GM23338 (cell line): ENCODE measurements at regions not wholly inside any gene's neighbourhood (a gene's known extent, or its start where the extent isn't known, plus 50 kb on each side); places are given as distances from the start of the nearest gene placed in this dataset.

Experiments
- ATAC-seq: fragments of 200-7000 bp; cut with Tn5 transposase; 3 replicates; pipeline ENCODE4 v1.9.1; 2020
- DNase-seq: peaks from one replicate; pipeline ENCODE4 v3.0.0-alpha.2; 2015; ENCODE audit warnings: low spot score
- H2AFZ ChIP-seq: fragments of 200-600 bp; sonication (generic); 2 replicates; pipeline ENCODE4 v1.8.0; 2016; ENCODE audit warnings: antibody characterized with exemption, mild to moderate bottlenecking, moderate library complexity
- H3F3A ChIP-seq: fragments of 200-600 bp; sonication (generic); replicated peaks from 2 replicates; pipeline ENCODE4 v1.8.0; 2017; ENCODE audit warnings: antibody characterized with exemption, mixed run types, low read depth
- H3K27ac ChIP-seq: fragments of 200-600 bp; sonication (generic); 2 replicates; pipeline ENCODE4 v1.6.1; 2016; ENCODE audit warnings: low read depth
- H3K27me3 ChIP-seq: fragments of 200-600 bp; sonication (generic); 2 replicates; pipeline ENCODE4 v1.8.0; 2016; ENCODE audit warnings: mild to moderate bottlenecking, mixed run types, moderate library complexity; ENCODE audit not compliant: insufficient read depth
- H3K36me3 ChIP-seq: fragments of 200-600 bp; sonication (generic); 2 replicates; pipeline ENCODE4 v1.8.0; 2016; ENCODE audit warnings: mild to moderate bottlenecking; ENCODE audit not compliant: insufficient read depth
- H3K4me1 ChIP-seq: fragments of 200-600 bp; sonication (generic); 2 replicates; pipeline ENCODE4 v1.8.0; 2016; ENCODE audit warnings: mild to moderate bottlenecking, moderate library complexity; ENCODE audit not compliant: insufficient read depth
- H3K4me2 ChIP-seq: fragments of 200-600 bp; sonication (generic); 2 replicates; pipeline ENCODE4 v1.7.1; 2017; ENCODE audit warnings: mixed run types
- H3K4me3 ChIP-seq: fragments of 200-600 bp; sonication (generic); 2 replicates; pipeline ENCODE4 v1.6.1; 2016; ENCODE audit warnings: mixed run types
- H3K79me2 ChIP-seq: fragments of 200-600 bp; sonication (generic); replicated peaks from 2 replicates; pipeline ENCODE4 v1.8.0; 2017; ENCODE audit warnings: mild to moderate bottlenecking; ENCODE audit not compliant: insufficient read depth
- H3K9me2 ChIP-seq: fragments of 200-600 bp; sonication (generic); 2 replicates; pipeline ENCODE4 v1.8.0; 2017; ENCODE audit not compliant: insufficient read depth
- H4K20me1 ChIP-seq: fragments of 200-600 bp; sonication (generic); replicated peaks from 2 replicates; pipeline ENCODE4 v1.8.0; 2017; ENCODE audit warnings: mild to moderate bottlenecking; ENCODE audit not compliant: insufficient read depth
- H3K27ac Mint-ChIP-seq: 2 replicates; pipeline ENCODE4 v1.8.0; 2020; ENCODE audit warnings: inconsistent platforms, mild to moderate bottlenecking, moderate library complexity, mixed read lengths
- H3K27me3 Mint-ChIP-seq: 3 replicates; pipeline ENCODE4 v1.8.0; 2022; ENCODE audit warnings: low read depth, mild to moderate bottlenecking, moderate library complexity, mixed read lengths, inconsistent platforms; ENCODE audit not compliant: insufficient read depth, poor library complexity
- H3K36me3 Mint-ChIP-seq: 3 replicates; pipeline ENCODE4 v1.8.0; 2021; ENCODE audit warnings: low read depth, mild to moderate bottlenecking, inconsistent platforms, moderate library complexity, mixed read lengths
- H3K4me1 Mint-ChIP-seq: 3 replicates; pipeline ENCODE4 v1.8.0; 2020; ENCODE audit warnings: mild to moderate bottlenecking, inconsistent platforms, mixed read lengths
- H3K4me3 Mint-ChIP-seq: 3 replicates; pipeline ENCODE4 v1.8.0; 2021; ENCODE audit warnings: moderate library complexity, mild to moderate bottlenecking, inconsistent platforms, mixed read lengths
- H3K9me3 Mint-ChIP-seq: 3 replicates; pipeline ENCODE4 v1.8.0; 2020; ENCODE audit warnings: moderate library complexity, mild to moderate bottlenecking, inconsistent platforms, mixed read lengths
- CREB1 ChIP-seq: fragments of 250-450 bp; sonication (Bioruptor Pico); IDR thresholded peaks from 2 replicates; pipeline ENCODE4 v1.5.0; 2020; ENCODE audit warnings: low read depth, mild to moderate bottlenecking, moderate library complexity
- CTCF ChIP-seq, 2 experiments: fragments of 200-600 bp in 1 of 2; sonication (generic) in 1 of 2; conservative IDR thresholded peaks; 2 replicates each; pipeline versions ENCODE4 v1.5.1 to v1.6.1; 2016 to 2017; ENCODE audit warnings: antibody characterized with exemption in 2 of 2, low read depth in 2 of 2, mild to moderate bottlenecking in 2 of 2, moderate library complexity in 1 of 2
- EZH2 ChIP-seq: fragments of 200-600 bp; sonication (generic); IDR thresholded peaks from one replicate; pipeline ENCODE4 v1.8.0; 2017; ENCODE audit warnings: antibody characterized with exemption, mild to moderate bottlenecking, low read depth; ENCODE audit not compliant: unreplicated experiment
- EZH2phosphoT487 ChIP-seq: fragments of 200-600 bp; sonication (generic); IDR thresholded peaks from one replicate; pipeline ENCODE4 v1.8.1; 2018; ENCODE audit warnings: antibody characterized with exemption; ENCODE audit not compliant: unreplicated experiment
- NANOG ChIP-seq: IDR thresholded peaks from 2 replicates; pipeline ENCODE4 v1.6.1; 2016; ENCODE audit warnings: antibody characterized with exemption, borderline replicate concordance
- ZNF114 ChIP-seq: fragments of 250-450 bp; sonication (Bioruptor Pico); IDR thresholded peaks from 2 replicates; pipeline ENCODE4 v1.5.0; 2020; ENCODE audit warnings: mild to moderate bottlenecking, moderate library complexity

DNA sequence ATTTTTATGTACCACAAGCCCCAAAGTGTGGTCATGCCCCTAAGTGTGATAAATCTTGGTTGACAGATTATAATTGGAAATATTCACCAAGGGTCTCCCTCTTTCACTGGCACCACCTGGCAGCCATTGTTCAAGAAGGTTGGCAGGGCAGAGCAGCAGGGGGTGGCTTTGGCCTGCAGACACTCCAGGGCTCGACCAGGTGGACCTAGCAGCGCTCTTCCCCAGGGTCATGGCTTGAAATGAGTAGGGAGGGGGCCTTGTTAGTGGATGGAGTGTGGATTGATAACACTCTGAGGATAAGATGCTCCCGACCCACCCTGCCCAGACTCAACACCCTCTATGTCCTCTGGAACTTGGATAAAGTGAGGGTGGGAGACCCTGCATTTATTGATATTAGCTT lies 58.2 kb upstream of the KLHL25 start (continued):
- TF ChIP-seq EZH2phosphoT487 (no peak), NANOG (no peak), CREB1 (CRISPR knock-in tag) (no peak), ZNF114 (CRISPR knock-in tag) (no peak)

GRCh38 chr15:85854345-85855097 lies 59.8 kb upstream of the KLHL25 start:
- H3K4me2 ChIP-seq, result 0 out of 2 replicates have a peak overlapping the region, but pooled peaks have one; percentile 34

DNA sequence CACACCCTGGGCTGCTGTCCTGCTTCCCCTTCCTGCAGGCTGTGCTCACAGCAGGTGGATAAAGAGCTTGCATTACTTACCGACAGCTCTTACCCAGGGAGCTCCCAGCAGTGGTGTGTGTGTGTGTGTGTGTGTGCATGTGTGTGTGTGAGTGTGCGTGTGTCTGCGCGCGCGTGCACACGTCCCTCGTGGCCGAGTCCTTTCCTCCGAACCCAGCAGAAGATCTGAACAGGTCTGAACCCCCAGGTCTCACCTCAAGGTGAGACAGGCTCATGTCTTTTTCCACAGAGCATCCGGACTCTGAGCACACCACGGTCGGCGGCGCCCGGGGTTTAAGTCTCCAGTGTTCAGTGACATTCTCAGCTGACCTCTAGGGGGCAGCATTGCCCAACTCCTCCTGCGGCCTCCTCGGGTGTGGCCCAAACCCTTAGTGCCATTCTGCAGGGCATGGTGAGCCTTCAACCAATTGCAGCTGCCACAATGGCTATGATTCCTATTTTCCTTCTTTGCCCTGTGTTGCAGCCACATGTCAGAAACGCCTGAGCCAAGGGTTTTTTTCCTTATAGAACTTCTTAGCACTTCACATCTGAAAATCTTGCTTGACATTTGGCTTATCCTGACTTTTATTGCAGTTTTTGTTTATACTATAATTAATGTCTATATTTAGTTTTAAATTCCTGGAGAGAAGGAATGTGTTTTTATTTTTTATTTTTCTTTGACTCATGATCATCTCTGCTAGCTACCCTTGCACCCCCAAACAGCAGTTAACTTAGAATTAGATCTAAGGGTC lies 64.1 kb upstream of the KLHL25 start:
- H3K27ac Mint-ChIP-seq, result no peak overlapping the region
- H2AFZ ChIP-seq, result peak overlapping the region; percentile 96
- no peaks in the 10 kb centered on the region for H3K9me3 Mint-ChIP-seq
- peak overlapping the region; percentile 60 for H3K4me3 ChIP-seq
- no peaks in the 10 kb centered on the region for H3K36me3 Mint-ChIP-seq
- no peaks in the 10 kb centered on the region for H3F3A ChIP-seq
- H4K20me1 ChIP-seq, result no peaks in the 10 kb centered on the region
- peak; percentile 93 for ATAC-seq
- no peaks in the 10 kb centered on the region for H3K27me3 ChIP-seq
- peaks cover 18% of the 10 kb centered on the region for H3K4me1 Mint-ChIP-seq
- TF ChIP-seq CTCF (conservative IDR thresholded peaks at IDR 0.05; ENCODE audit: low read depth in 2 of 2) (peak; percentile 83 to 86), NANOG (no peak)
- no peaks in the 10 kb centered on the region for H3K9me2 ChIP-seq
- peak overlapping the region; percentile 76 for H3K4me3 Mint-ChIP-seq
- H3K4me1 ChIP-seq, result peaks cover 4% of the 10 kb centered on the region; the same call in 1 of the 2 replicates
- H3K36me3 ChIP-seq, result no peaks in the 10 kb centered on the region
- H3K4me2 ChIP-seq, result peak overlapping the region; percentile 85
- H3K27me3 Mint-ChIP-seq, result peaks cover 13% of the 10 kb centered on the region
- no peak overlapping the region for H3K27ac ChIP-seq
- H3K79me2 ChIP-seq, result no peaks in the 10 kb centered on the region
- DNase-seq, result peak; percentile 93

More at GRCh38 chr15:85854345-85855097, 59.8 kb upstream of the KLHL25 start:
- Histone ChIP-seq H3K27ac (no peak overlapping the region), H3K36me3 (no peaks in the 10 kb centered on the region), H3F3A (no peaks in the 10 kb centered on the region), H3K27me3 (no peaks in the 10 kb centered on the region), H3K79me2 (no peaks in the 10 kb centered on the region), H3K4me1 (peaks cover 4% of the 10 kb centered on the region; the same call in 1 of the 2 replicates), H3K9me2 (no peaks in the 10 kb centered on the region), H2AFZ (no peak overlapping the region; the same call in 1 of the 2 replicates), H4K20me1 (no peaks in the 10 kb centered on the region), H3K4me3 (peak overlapping the region; percentile 37; the same call in 1 of the 2 replicates)
- Mint-ChIP-seq H3K27me3 (peaks cover 6% of the 10 kb centered on the region), H3K4me1 (peaks cover 12% of the 10 kb centered on the region), H3K36me3 (no peaks in the 10 kb centered on the region), H3K9me3 (no peaks in the 10 kb centered on the region), H3K27ac (peak overlapping the region; percentile 83; the same call in 1 of the 2 replicates), H3K4me3 (no peak overlapping the region)
- TF ChIP-seq EZH2, result no peak
- TF ChIP-seq CTCF (conservative IDR thresholded peaks at IDR 0.05; ENCODE audit: low read depth in 2 of 2), result peak; percentile 95
- peak; percentile 84 for DNase-seq
- peak; percentile 58 for ATAC-seq
